Neural cell (in vitro differentiated cells): ENCODE measurements at regions not wholly inside any gene's neighbourhood (a gene's known extent, or its start where the extent isn't known, plus 50 kb on each side); places are given as distances from the start of the nearest gene placed in this dataset.

ENCODE experiments used
- H2AFZ ChIP-seq: fragments of 200-600, 300-800 bp; sonication (generic), shearing (Covaris generic); 2 replicates; pipeline ENCODE4 v1.6.0; 2014; ENCODE audit warnings: low read depth, mild to moderate bottlenecking, antibody characterized with exemption, low read length, moderate library complexity
- H3F3A ChIP-seq: fragments of 200-600 bp; shearing (Covaris generic); 2 replicates; pipeline ENCODE4 v1.6.1; 2016; ENCODE audit warnings: mild to moderate bottlenecking, moderate library complexity, mixed read lengths, antibody characterized with exemption, low read length; ENCODE audit not compliant: insufficient read depth, poor library complexity, severe bottlenecking
- H3K27ac ChIP-seq: fragments of 200-600, 300-800 bp; sonication (generic), shearing (Covaris generic); 2 replicates; pipeline ENCODE4 v1.5.1; 2014; ENCODE audit warnings: mild to moderate bottlenecking, low read length, moderate library complexity
- H3K27me3 ChIP-seq: fragments of 300-800, 200-600 bp; sonication (generic), shearing (Covaris generic); 2 replicates; pipeline ENCODE4 v1.6.0; 2014; ENCODE audit warnings: mild to moderate bottlenecking, low read depth, low read length, moderate library complexity; ENCODE audit not compliant: insufficient read depth
- H3K36me3 ChIP-seq: fragments of 300-800, 200-600 bp; sonication (generic), shearing (Covaris generic); 2 replicates; pipeline ENCODE4 v1.5.1; 2014; ENCODE audit warnings: mild to moderate bottlenecking, antibody characterized with exemption, low read length, moderate library complexity; ENCODE audit not compliant: insufficient read depth
- H3K4me2 ChIP-seq: fragments of 300-800, 200-600 bp; sonication (generic), shearing (Covaris generic); 2 replicates; pipeline ENCODE4 v1.6.0; 2014; ENCODE audit warnings: mild to moderate bottlenecking, low read length
- H3K4me3 ChIP-seq: fragments of 300-800, 200-600 bp; sonication (generic), shearing (Covaris generic); 2 replicates; pipeline ENCODE4 v1.5.1; 2014; ENCODE audit warnings: mild to moderate bottlenecking, low read length, moderate library complexity
- H3K79me2 ChIP-seq: fragments of 200-600 bp; shearing (Covaris generic); replicated peaks from 2 replicates; pipeline ENCODE4 v1.6.0; 2014; ENCODE audit warnings: mild to moderate bottlenecking, low read length, moderate library complexity; ENCODE audit not compliant: insufficient read depth
- H3K9ac ChIP-seq: fragments of 300-800, 200-600 bp; sonication (generic), shearing (Covaris generic); 2 replicates; pipeline ENCODE4 v1.6.1; 2016; ENCODE audit warnings: mild to moderate bottlenecking, low read length, mixed read lengths
- H3K9me2 ChIP-seq: fragments of 200-600 bp; shearing (Covaris generic); 2 replicates; pipeline ENCODE4 v1.6.1; 2016; ENCODE audit warnings: mild to moderate bottlenecking, low read length, mixed read lengths; ENCODE audit not compliant: insufficient read depth
- H3K9me3 ChIP-seq: fragments of 200-600, 300-800 bp; sonication (generic), shearing (Covaris generic); 2 replicates; pipeline ENCODE4 v1.6.1; 2016; ENCODE audit warnings: mild to moderate bottlenecking, mixed run types, low read length, moderate library complexity, mixed read lengths
- H4K20me1 ChIP-seq: fragments of 200-600 bp; shearing (Covaris generic); 2 replicates; pipeline ENCODE4 v1.6.1; 2016; ENCODE audit warnings: mild to moderate bottlenecking, mixed run types; ENCODE audit not compliant: insufficient read depth
- EP300 ChIP-seq: fragments of 450-650 bp; conservative IDR thresholded peaks from 2 replicates; pipeline ENCODE4 v1.6.1; 2014; ENCODE audit warnings: antibody characterized with exemption, mild to moderate bottlenecking, moderate library complexity; ENCODE audit not compliant: poor library complexity, severe bottlenecking
- EZH2 ChIP-seq: fragments of 200-600, 300-800 bp; shearing (Covaris generic), sonication (generic); IDR thresholded peaks from 2 replicates; pipeline ENCODE4 v1.6.1; 2014; ENCODE audit warnings: antibody characterized with exemption, low read length, borderline replicate concordance, mild to moderate bottlenecking; ENCODE audit not compliant: insufficient read depth, poor library complexity, severe bottlenecking
- MXI1 ChIP-seq: fragments of 450-650 bp; conservative IDR thresholded peaks from 2 replicates; pipeline ENCODE4 v1.6.1; 2014; ENCODE audit warnings: antibody characterized with exemption, mild to moderate bottlenecking; ENCODE audit not compliant: poor library complexity, severe bottlenecking
- POLR2AphosphoS5 ChIP-seq: IDR thresholded peaks from 2 replicates; pipeline ENCODE4 v1.6.1; 2012
- RAD21 ChIP-seq: fragments of 450-650 bp; conservative IDR thresholded peaks from 2 replicates; pipeline ENCODE4 v1.6.1; 2014; ENCODE audit warnings: antibody characterized with exemption, mild to moderate bottlenecking, moderate library complexity
- REST ChIP-seq: IDR thresholded peaks from 2 replicates; pipeline ENCODE4 v1.6.1; 2012; ENCODE audit warnings: borderline replicate concordance
- SMC3 ChIP-seq: fragments of 450-650 bp; conservative IDR thresholded peaks from 2 replicates; pipeline ENCODE4 v1.6.1; 2014; ENCODE audit warnings: antibody characterized with exemption, mild to moderate bottlenecking, moderate library complexity; ENCODE audit not compliant: poor library complexity
- TAF1 ChIP-seq: IDR thresholded peaks from 2 replicates; pipeline ENCODE4 v1.6.1; 2012; ENCODE audit warnings: low read depth
- TF ChIP-seq, protein P1 (sequence below): fragments of 450-650 bp; IDR thresholded peaks from 2 replicates; pipeline ENCODE4 v1.5.1; 2014; ENCODE audit warnings: antibody characterized with exemption, mild to moderate bottlenecking, moderate library complexity; ENCODE audit not compliant: poor library complexity, severe bottlenecking

- no peak overlapping the region for H2AFZ ChIP-seq
- TF ChIP-seq RAD21 (no peak), REST (no peak), EZH2 (no peak), TAF1 (no peak), POLR2AphosphoS5 (no peak), MXI1 (no peak), EP300 (no peak), SMC3 (no peak)
- TF ChIP-seq, protein P1, sequence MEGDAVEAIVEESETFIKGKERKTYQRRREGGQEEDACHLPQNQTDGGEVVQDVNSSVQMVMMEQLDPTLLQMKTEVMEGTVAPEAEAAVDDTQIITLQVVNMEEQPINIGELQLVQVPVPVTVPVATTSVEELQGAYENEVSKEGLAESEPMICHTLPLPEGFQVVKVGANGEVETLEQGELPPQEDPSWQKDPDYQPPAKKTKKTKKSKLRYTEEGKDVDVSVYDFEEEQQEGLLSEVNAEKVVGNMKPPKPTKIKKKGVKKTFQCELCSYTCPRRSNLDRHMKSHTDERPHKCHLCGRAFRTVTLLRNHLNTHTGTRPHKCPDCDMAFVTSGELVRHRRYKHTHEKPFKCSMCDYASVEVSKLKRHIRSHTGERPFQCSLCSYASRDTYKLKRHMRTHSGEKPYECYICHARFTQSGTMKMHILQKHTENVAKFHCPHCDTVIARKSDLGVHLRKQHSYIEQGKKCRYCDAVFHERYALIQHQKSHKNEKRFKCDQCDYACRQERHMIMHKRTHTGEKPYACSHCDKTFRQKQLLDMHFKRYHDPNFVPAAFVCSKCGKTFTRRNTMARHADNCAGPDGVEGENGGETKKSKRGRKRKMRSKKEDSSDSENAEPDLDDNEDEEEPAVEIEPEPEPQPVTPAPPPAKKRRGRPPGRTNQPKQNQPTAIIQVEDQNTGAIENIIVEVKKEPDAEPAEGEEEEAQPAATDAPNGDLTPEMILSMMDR, result no peak
- no peak overlapping the region for H3K4me3 ChIP-seq
Observed at GRCh38 chr2:144648837-144649465, 129.0 kb upstream of the ZEB2 start.

GRCh38 chr2:144645083-144645778, 125.3 kb upstream of the ZEB2 start:
- Histone ChIP-seq H3K9ac (no peak overlapping the region), H3K4me3 (no peak overlapping the region), H3F3A (no peaks in the 10 kb centered on the region), H3K79me2 (no peaks in the 10 kb centered on the region), H3K4me2 (no peak overlapping the region), H4K20me1 (no peaks in the 10 kb centered on the region), H3K27ac (no peak overlapping the region), H3K27me3 (no peaks in the 10 kb centered on the region), H3K9me3 (no peaks in the 10 kb centered on the region), H2AFZ (no peak overlapping the region), H3K36me3 (no peaks in the 10 kb centered on the region), H3K9me2 (no peaks in the 10 kb centered on the region)
- TF ChIP-seq REST (no peak), MXI1 (no peak)
- TF ChIP-seq, protein P1, result no peak

More at GRCh38 chr2:144648837-144649465, 129.0 kb upstream of the ZEB2 start:
- Histone ChIP-seq H3K9me2 (no peaks in the 10 kb centered on the region), H3K79me2 (no peaks in the 10 kb centered on the region), H3K9ac (no peak overlapping the region), H3K27me3 (no peaks in the 10 kb centered on the region), H3K4me2 (no peak overlapping the region), H3K9me3 (no peaks in the 10 kb centered on the region), H4K20me1 (no peaks in the 10 kb centered on the region), H3K27ac (no peak overlapping the region), H3F3A (no peaks in the 10 kb centered on the region), H3K36me3 (no peaks in the 10 kb centered on the region)
